WTC11 (cell line): ENCODE measurements at regions not wholly inside any gene's neighbourhood (a gene's known extent, or its start where the extent isn't known, plus 50 kb on each side); places are given as distances from the start of the nearest gene placed in this dataset.

Experiments
- ATF1 ChIP-seq: sonication (generic); formaldehyde crosslinking; IDR thresholded peaks from 2 replicates; pipeline ENCODE4 v1.8.1; 2023; ENCODE audit warnings: mild to moderate bottlenecking, moderate library complexity, missing genetic modification reagents
- CTCF ChIP-seq: fragments of 200-600 bp; IDR thresholded peaks from 2 replicates; pipeline ENCODE4 v1.8.0; 2022; ENCODE audit warnings: antibody characterized with exemption
- E2F1 ChIP-seq: sonication (generic); formaldehyde crosslinking; IDR thresholded peaks from 2 replicates; pipeline ENCODE4 v1.8.0; 2022; ENCODE audit warnings: mild to moderate bottlenecking, missing genetic modification reagents
- E2F4 ChIP-seq: sonication (generic); formaldehyde crosslinking; IDR thresholded peaks from 2 replicates; pipeline ENCODE4 v1.8.1; 2022; ENCODE audit warnings: low read depth, mild to moderate bottlenecking, moderate library complexity, missing genetic modification reagents, borderline replicate concordance
- GTF2I ChIP-seq: fragments of 250-450 bp; sonication (Bioruptor Pico); conservative IDR thresholded peaks from 2 replicates; pipeline ENCODE4 v1.4.0; 2021; ENCODE audit warnings: mild to moderate bottlenecking
- JUN ChIP-seq: sonication (generic); formaldehyde crosslinking; IDR thresholded peaks from 2 replicates; pipeline ENCODE4 v1.8.0; 2023; ENCODE audit warnings: mild to moderate bottlenecking, missing genetic modification reagents
- NR1H2 ChIP-seq: sonication (generic); formaldehyde crosslinking; IDR thresholded peaks from 2 replicates; pipeline ENCODE4 v1.9.0; 2021; ENCODE audit warnings: mild to moderate bottlenecking, moderate library complexity, missing genetic modification reagents
- NR3C1 ChIP-seq: sonication (generic); formaldehyde crosslinking; conservative IDR thresholded peaks from 2 replicates; pipeline ENCODE4 v1.8.1; 2023; ENCODE audit warnings: low read depth, mild to moderate bottlenecking, missing genetic modification reagents
- TCF7 ChIP-seq: sonication (generic); formaldehyde crosslinking; IDR thresholded peaks from 2 replicates; pipeline ENCODE4 v1.8.0; 2022; ENCODE audit warnings: mild to moderate bottlenecking, low read depth, missing genetic modification reagents, moderate library complexity
- ZNF121 ChIP-seq: sonication (generic); formaldehyde crosslinking; IDR thresholded peaks from 2 replicates; pipeline ENCODE4 v1.8.0; 2023; ENCODE audit warnings: missing genetic modification reagents
- ZNF425 ChIP-seq: fragments of 250-450 bp; sonication (Bioruptor Pico); conservative IDR thresholded peaks from 2 replicates; pipeline ENCODE4 v1.9.0; 2021; ENCODE audit warnings: mild to moderate bottlenecking

DNA sequence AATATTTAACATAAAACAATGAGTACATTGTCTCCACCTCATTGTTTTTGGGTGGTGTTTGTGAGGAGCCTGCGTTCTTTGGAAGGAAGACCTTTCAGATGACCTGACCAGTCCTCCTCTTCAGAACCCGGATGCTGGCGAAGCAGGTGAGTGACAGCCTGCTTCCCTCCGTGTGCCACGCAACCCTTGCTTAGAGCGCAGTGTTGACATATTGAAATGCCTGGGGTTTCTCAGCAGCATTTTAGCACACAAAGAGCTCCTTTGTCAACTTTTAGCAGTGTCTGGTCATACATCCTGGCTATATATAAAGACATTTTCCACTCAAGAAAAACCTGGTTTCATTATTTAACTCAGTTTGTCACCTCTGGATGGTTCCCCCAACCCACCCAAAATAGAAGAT, 335.7 kb upstream of the POU3F3 start:
- TF ChIP-seq E2F4 (no peak), CTCF (no peak), NR1H2 (CRISPR knock-in tag) (no peak), NR3C1 (no peak), JUN (no peak), ZNF121 (no peak), TCF7 (CRISPR knock-in tag) (no peak), ATF1 (CRISPR knock-in tag) (no peak), ZNF425 (no peak), E2F1 (CRISPR knock-in tag) (no peak), GTF2I (CRISPR knock-in tag) (no peak)
